Testis (tissue), 2 donors: ENCODE measurements at regions not wholly inside any gene's neighbourhood (a gene's known extent, or its start where the extent isn't known, plus 50 kb on each side); places are given as distances from the start of the nearest gene placed in this dataset.
"Not testable (repeated sequence)": the region's sequence is repeated elsewhere in the genome, so short reads cannot be mapped to it uniquely, and the experiment has no call there.

ENCODE experiments used
- DNase-seq: peaks from one replicate; pipeline ENCODE4 v3.0.0-alpha.2; 2019
- H3K27ac ChIP-seq, 2 donors: fragments of 200-600 bp; sonication (generic); one replicate each; pipeline ENCODE4 v1.5.1; 2019
- H3K27me3 ChIP-seq: fragments of 200-600 bp; sonication (generic); one replicate; pipeline ENCODE4 v1.5.1; 2019
- H3K36me3 ChIP-seq: fragments of 200-600 bp; sonication (generic); one replicate; pipeline ENCODE4 v1.5.1; 2017; ENCODE audit warnings: low read depth; ENCODE audit errors: missing control alignments
- H3K4me1 ChIP-seq: fragments of 200-600 bp; sonication (generic); one replicate; pipeline ENCODE4 v1.5.1; 2019
- H3K4me3 ChIP-seq, 2 donors: fragments of 200-600 bp; sonication (generic); one replicate each; pipeline ENCODE4 v1.5.1; 2017 to 2019
- H3K9me3 ChIP-seq: fragments of 200-600 bp; sonication (generic); one replicate; pipeline ENCODE4 v1.5.1; 2017
- POLR2A ChIP-seq: fragments of 450-650 bp; IDR thresholded peaks from one replicate; pipeline ENCODE4 v1.6.1; 2017; ENCODE audit warnings: antibody characterized with exemption, mild to moderate bottlenecking, moderate library complexity
- WGBS, 2 donors: methylation state at CpG; one replicate each; pipeline ENCODE4 v1.1.5; 2018; 5-methylcytosine and 5-hydroxymethylcytosine counted together
- intact Hi-C: fragments of 100-400 bp; cut with DNase I; formaldehyde crosslinking; loops from one replicate; pipeline ENCODE4 v1.15.1; 2023; ENCODE audit warnings: low total_unique reads
- TF ChIP-seq, protein P1 (sequence below), 3 experiments: fragments of 450-650 bp in 2 of 3; fragments of 200-600 bp in 1 of 3; sonication (generic) in 1 of 3; IDR thresholded peaks; one replicate each; pipeline ENCODE4 v1.5.1; 2016 to 2019; ENCODE audit warnings: antibody characterized with exemption in 3 of 3, mild to moderate bottlenecking in 2 of 3, moderate library complexity in 1 of 3

DNA sequence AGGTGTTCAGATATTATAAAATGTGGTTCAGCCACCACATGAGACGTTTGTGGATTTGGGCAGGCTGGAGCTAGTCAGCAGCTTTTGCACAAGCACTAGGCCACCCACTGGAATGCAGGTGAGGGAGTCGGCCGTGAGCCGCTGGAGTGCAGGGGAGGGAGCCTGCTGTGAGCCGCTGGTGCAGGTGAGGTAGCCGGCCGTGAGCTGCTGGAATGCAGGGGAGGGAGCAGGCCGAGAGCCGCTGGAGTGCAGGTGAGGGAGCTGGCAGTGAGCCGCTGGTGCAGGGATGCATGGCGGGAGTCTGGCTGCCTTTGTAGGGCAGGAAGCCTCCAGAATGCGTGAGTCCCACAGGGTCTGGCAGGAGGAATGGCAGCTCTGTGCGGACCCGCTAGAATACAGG lies 1907.6 kb upstream of the DEFB115 start:
- WGBS, 2 donors: 61 to 67% methylated on average over 13 to 14 of the region's 14 CpGs
- intact Hi-C loops: no loop called here

DNA sequence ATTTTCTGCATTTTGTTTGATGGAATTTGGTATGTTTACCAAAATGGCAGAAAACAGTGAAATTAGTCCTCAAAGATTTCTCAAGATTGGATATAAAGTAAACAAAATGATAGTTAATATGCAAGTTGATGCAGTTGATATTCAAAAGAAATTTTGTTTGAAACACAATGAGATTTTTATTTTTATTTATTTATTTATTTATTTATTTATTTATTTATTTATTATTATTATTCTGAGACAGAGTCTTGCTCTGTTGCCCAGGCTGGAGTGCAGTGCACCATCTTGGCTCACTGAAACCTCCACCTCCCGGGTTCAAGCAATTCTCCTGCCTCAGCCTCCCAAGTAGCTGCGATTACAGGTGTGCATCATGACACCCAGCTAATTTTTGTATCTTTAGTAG lies 1881.5 kb upstream of the DEFB115 start:
- H3K27me3 ChIP-seq, intact Hi-C loops, H3K9me3 ChIP-seq, H3K27ac ChIP-seq, H3K4me3 ChIP-seq, H3K36me3 ChIP-seq, H3K4me1 ChIP-seq, DNase-seq: not testable (repeated sequence)
- WGBS, 2 donors: 29 to 32% methylated on average over 2 of the region's 2 CpGs

More for the DNA sequence above, 1907.6 kb upstream of the DEFB115 start:
- H3K4me1 ChIP-seq: no peaks in the 10 kb centered on the region
- no peaks in the 10 kb centered on the region for H3K9me3 ChIP-seq
- DNase-seq: no peak
- no peaks in the 10 kb centered on the region for H3K36me3 ChIP-seq
- no peak overlapping the region for H3K4me3 ChIP-seq
- TF ChIP-seq, protein P1, sequence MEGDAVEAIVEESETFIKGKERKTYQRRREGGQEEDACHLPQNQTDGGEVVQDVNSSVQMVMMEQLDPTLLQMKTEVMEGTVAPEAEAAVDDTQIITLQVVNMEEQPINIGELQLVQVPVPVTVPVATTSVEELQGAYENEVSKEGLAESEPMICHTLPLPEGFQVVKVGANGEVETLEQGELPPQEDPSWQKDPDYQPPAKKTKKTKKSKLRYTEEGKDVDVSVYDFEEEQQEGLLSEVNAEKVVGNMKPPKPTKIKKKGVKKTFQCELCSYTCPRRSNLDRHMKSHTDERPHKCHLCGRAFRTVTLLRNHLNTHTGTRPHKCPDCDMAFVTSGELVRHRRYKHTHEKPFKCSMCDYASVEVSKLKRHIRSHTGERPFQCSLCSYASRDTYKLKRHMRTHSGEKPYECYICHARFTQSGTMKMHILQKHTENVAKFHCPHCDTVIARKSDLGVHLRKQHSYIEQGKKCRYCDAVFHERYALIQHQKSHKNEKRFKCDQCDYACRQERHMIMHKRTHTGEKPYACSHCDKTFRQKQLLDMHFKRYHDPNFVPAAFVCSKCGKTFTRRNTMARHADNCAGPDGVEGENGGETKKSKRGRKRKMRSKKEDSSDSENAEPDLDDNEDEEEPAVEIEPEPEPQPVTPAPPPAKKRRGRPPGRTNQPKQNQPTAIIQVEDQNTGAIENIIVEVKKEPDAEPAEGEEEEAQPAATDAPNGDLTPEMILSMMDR (IDR thresholded peaks at IDR 0.05): no peak
- no peak for TF ChIP-seq POLR2A
- H3K27ac ChIP-seq: no peak overlapping the region
- H3K27me3 ChIP-seq: no peaks in the 10 kb centered on the region

DNA sequence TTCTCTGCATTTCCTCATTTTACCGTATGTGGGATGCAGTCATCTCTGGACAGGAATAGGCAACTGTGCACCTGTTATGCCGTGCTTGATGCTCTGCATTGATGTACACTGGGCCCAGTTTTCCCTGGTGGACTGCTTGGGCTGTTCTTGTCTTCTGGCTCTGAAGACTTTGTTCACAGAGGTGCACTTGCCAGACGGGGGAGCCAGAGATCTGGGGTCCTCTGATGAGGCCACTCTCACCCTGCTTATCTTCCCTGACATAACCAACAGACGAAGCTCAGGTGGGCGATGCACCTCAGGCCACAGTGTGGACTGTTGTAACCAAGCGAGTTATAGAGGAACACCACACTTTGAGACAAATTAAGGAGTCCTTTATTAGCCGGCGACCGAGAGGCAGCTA lies 1864.6 kb upstream of the DEFB115 start:
- H3K36me3 ChIP-seq, H3K27ac ChIP-seq, H3K4me3 ChIP-seq, H3K27me3 ChIP-seq, intact Hi-C loops, H3K4me1 ChIP-seq, H3K9me3 ChIP-seq, DNase-seq: not testable (repeated sequence)
- WGBS, 2 donors: 31 to 33% methylated on average over 9 of the region's 9 CpGs

DNA sequence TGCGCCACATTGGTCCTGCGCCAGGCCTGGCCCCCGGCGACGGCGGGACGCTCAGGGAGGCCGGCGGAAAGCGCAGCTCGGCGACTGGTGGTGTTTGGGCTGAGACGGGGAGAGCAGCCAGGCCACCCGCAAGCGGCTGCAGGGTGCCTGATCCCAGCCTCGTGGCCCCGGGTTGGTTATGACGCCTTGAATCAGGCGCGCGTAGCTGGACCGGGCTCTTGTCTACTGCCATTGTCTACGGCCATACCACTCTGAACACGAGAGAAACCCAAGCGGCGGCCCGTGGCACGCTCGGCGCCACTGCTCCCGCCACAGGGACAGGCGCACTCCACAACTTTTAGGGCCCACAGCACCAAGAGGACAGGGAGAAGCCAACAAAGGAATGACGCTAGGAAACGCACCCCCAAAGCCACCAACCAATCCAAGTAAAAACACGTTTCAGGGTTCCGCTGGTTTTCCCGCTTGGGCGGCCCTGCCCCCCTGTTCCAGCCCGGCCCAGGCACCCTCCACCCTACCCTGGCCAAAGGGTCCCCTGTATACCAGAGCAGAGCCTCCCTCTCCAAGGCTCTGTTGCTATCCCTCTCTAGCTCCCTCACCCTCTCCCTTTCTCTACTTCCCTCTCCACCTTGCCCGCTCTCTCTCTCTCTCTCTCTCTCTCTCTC lies 1849.3 kb upstream of the DEFB115 start:
- no peaks in the 10 kb centered on the region for H3K4me1 ChIP-seq
- no peak overlapping the region for H3K27ac ChIP-seq
- no peak for TF ChIP-seq POLR2A
- TF ChIP-seq, protein P1 (IDR thresholded peaks at IDR 0.05): no peak
- intact Hi-C loops: no loop called here
- DNase-seq: peak; percentile 14
- H3K9me3 ChIP-seq: no peaks in the 10 kb centered on the region
- H3K27me3 ChIP-seq: no peaks in the 10 kb centered on the region
- no peaks in the 10 kb centered on the region for H3K36me3 ChIP-seq
- H3K4me3 ChIP-seq: no peak overlapping the region
- 27 to 42% methylated on average over 36 to 40 of the region's 40 CpGs for WGBS, 2 donors

DNA sequence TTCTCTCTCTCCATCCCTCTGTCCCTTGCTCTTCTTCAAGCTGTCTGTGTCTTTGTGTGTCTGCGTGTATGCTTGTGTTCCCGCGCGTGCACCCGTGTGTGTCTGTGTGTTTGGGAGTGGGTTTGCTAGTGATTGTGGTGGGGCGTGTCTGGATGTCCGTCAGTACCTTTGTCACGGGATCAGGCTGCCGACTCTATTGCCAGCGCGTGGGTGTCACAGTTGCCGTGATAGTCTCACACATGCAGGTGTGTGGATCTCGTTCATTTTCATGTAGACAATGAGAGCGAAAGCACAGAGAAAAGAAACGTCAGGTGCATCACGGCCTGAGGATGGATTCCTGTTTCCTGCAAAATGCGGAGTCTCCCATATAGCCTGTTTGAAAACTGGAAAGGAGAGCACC lies 1848.8 kb upstream of the DEFB115 start:
- intact Hi-C loops, H3K36me3 ChIP-seq, DNase-seq, H3K4me1 ChIP-seq, H3K9me3 ChIP-seq, H3K27me3 ChIP-seq, H3K4me3 ChIP-seq, H3K27ac ChIP-seq: not testable (repeated sequence)
- 24 to 34% methylated on average over 17 of the region's 17 CpGs for whole genome bisulfite sequencing, 2 donors

- WGBS, 2 donors: 18 to 29% methylated on average over 26 of the region's 26 CpGs
- H3K27me3 ChIP-seq, H3K4me1 ChIP-seq, H3K36me3 ChIP-seq, H3K9me3 ChIP-seq, H3K4me3 ChIP-seq, intact Hi-C loops, DNase-seq, H3K27ac ChIP-seq: not testable (repeated sequence)
Observed at GRCh38 chr20:29409160-29409689, 1848.2 kb upstream of the DEFB115 start.
